IMR-90 (cell line): ENCODE measurements at regions not wholly inside any gene's neighbourhood (a gene's known extent, or its start where the extent isn't known, plus 50 kb on each side); places are given as distances from the start of the nearest gene placed in this dataset.

Experiments
- ATAC-seq: fragments of 200-7000 bp; cut with Tn5 transposase; 2 replicates; pipeline ENCODE4 v1.9.1; 2020; ENCODE audit warnings: low read depth, mild to moderate bottlenecking, moderate library complexity
- BruUV-seq: library from RNA; stranded (reverse); fragments of 400-500 nt; replicated peaks from 2 replicates; lab custom pipeline; 2021; lab: Mats Ljungman, UMichigan
- CTCF ChIA-PET: fragments of 300-600 bp; formaldehyde crosslinking; extraction: SDS; loops from one replicate; lab custom pipeline; 2021; ENCODE audit warnings: antibody characterized with exemption; lab: Yijun Ruan, JAX
- POLR2A ChIA-PET: fragments of 300-600 bp; sonication (Branson Sonifier 250); formaldehyde crosslinking; loops from one replicate; lab custom pipeline; 2022; ENCODE audit warnings: antibody characterized with exemption; ENCODE audit not compliant: unreplicated experiment; lab: Charles Lee
- DNase-seq: peaks from one replicate; pipeline ENCODE4 v3.0.0; 2013
- H2AFZ ChIP-seq: replicated peaks from 2 replicates; pipeline ENCODE3; 2013; ENCODE audit warnings: low read length, mild to moderate bottlenecking; ENCODE audit not compliant: poor library complexity
- H2AK5ac ChIP-seq: 2 replicates; pipeline ENCODE4 v1.6.1; 2013; ENCODE audit warnings: low read depth, low read length, inconsistent platforms
- H2AK9ac ChIP-seq: replicated peaks from 2 replicates; pipeline ENCODE3; 2013; ENCODE audit warnings: mild to moderate bottlenecking, low read depth, low read length, moderate library complexity; ENCODE audit not compliant: poor library complexity
- H2BK120ac ChIP-seq: 2 replicates; pipeline ENCODE4 v1.6.1; 2013; ENCODE audit warnings: low read depth, low read length, inconsistent platforms
- H2BK15ac ChIP-seq: 3 replicates; pipeline ENCODE4 v1.6.1; 2013; ENCODE audit warnings: low read depth, low read length, inconsistent platforms
- H2BK20ac ChIP-seq: 2 replicates; pipeline ENCODE4 v1.6.1; 2013; ENCODE audit warnings: low read depth, mild to moderate bottlenecking, inconsistent platforms, low read length, moderate library complexity
- H2BK5ac ChIP-seq: 2 replicates; pipeline ENCODE4 v1.6.1; 2013; ENCODE audit warnings: mild to moderate bottlenecking, low read depth, low read length, inconsistent platforms; ENCODE audit not compliant: poor library complexity, severe bottlenecking
- H3K14ac ChIP-seq: replicated peaks from 2 replicates; pipeline ENCODE4 v1.6.1; 2013; ENCODE audit warnings: low read depth, low read length, inconsistent platforms
- H3K18ac ChIP-seq: 2 replicates; pipeline ENCODE4 v1.6.1; 2013; ENCODE audit warnings: low read depth, low read length, control low read depth
- H3K23ac ChIP-seq: 2 replicates; pipeline ENCODE4 v1.6.1; 2013; ENCODE audit warnings: low read depth, low read length, inconsistent platforms
- H3K27ac ChIP-seq: 2 replicates; pipeline ENCODE4 v1.5.1; 2013; ENCODE audit warnings: mild to moderate bottlenecking, control low read depth, low read length; ENCODE audit not compliant: insufficient read depth
- H3K27me3 ChIP-seq: 2 replicates; pipeline ENCODE4 v1.6.1; 2013; ENCODE audit warnings: low read length; ENCODE audit not compliant: control insufficient read depth, insufficient read depth
- H3K36me3 ChIP-seq: 2 replicates; pipeline ENCODE4 v1.6.1; 2013; ENCODE audit warnings: low read length, mixed read lengths; ENCODE audit not compliant: control insufficient read depth, insufficient read depth
- H3K4ac ChIP-seq: 2 replicates; pipeline ENCODE4 v1.6.1; 2013; ENCODE audit warnings: low read depth, low read length, inconsistent platforms
- H3K4me1 ChIP-seq: 2 replicates; pipeline ENCODE4 v1.6.1; 2013; ENCODE audit warnings: low read length, mixed read lengths; ENCODE audit not compliant: control insufficient read depth, insufficient read depth
- H3K4me2 ChIP-seq: 2 replicates; pipeline ENCODE4 v1.6.1; 2013; ENCODE audit warnings: low read depth, mild to moderate bottlenecking, control low read depth, low read length, moderate library complexity
- H3K4me3 ChIP-seq: 2 replicates; pipeline ENCODE4 v1.5.1; 2013; ENCODE audit warnings: low read depth, mild to moderate bottlenecking, control low read depth, low read length, moderate library complexity; ENCODE audit not compliant: insufficient read depth
- H3K56ac ChIP-seq: 2 replicates; pipeline ENCODE4 v1.6.1; 2013; ENCODE audit warnings: low read length, inconsistent platforms; ENCODE audit not compliant: insufficient read depth; ENCODE audit errors: extremely low read depth
- H3K79me1 ChIP-seq, 2 experiments: 2 replicates each; pipeline ENCODE4 v1.6.1; 2013; ENCODE audit warnings: low read length in 2 of 2, inconsistent platforms in 1 of 2, low read depth in 1 of 2
- H3K9ac ChIP-seq: 2 replicates; pipeline ENCODE4 v1.6.1; 2013; ENCODE audit warnings: low read depth, low read length, control low read depth
- H3K9me1 ChIP-seq: 2 replicates; pipeline ENCODE4 v1.6.1; 2013; ENCODE audit warnings: low read length, inconsistent platforms; ENCODE audit not compliant: insufficient read depth
- H3K9me3 ChIP-seq: 2 replicates; pipeline ENCODE4 v1.6.1; 2013; ENCODE audit warnings: low read length; ENCODE audit not compliant: control insufficient read depth, insufficient read depth
- H4K20me1 ChIP-seq: 2 replicates; pipeline ENCODE4 v1.6.1; 2013; ENCODE audit warnings: low read length, inconsistent platforms; ENCODE audit not compliant: insufficient read depth
- H4K5ac ChIP-seq: 2 replicates; pipeline ENCODE4 v1.6.1; 2013; ENCODE audit warnings: mild to moderate bottlenecking, low read depth, low read length, control low read depth
- H4K8ac ChIP-seq, 2 experiments: 2 replicates each; pipeline ENCODE4 v1.6.1; 2013; ENCODE audit warnings: low read depth in 2 of 2, low read length in 2 of 2, control low read depth in 1 of 2, inconsistent platforms in 1 of 2
- H4K91ac ChIP-seq: 2 replicates; pipeline ENCODE4 v1.6.1; 2013; ENCODE audit warnings: low read depth, low read length, inconsistent platforms; ENCODE audit not compliant: insufficient read depth
- CEBPB ChIP-seq: IDR thresholded peaks from 2 replicates; pipeline ENCODE4 v1.6.1; 2012; ENCODE audit warnings: low read depth, low read length, improper control_type of control experiment
- MXI1 ChIP-seq: IDR thresholded peaks from 2 replicates; pipeline ENCODE4 v1.6.1; 2012; ENCODE audit warnings: low read depth, mild to moderate bottlenecking, low read length, moderate library complexity, borderline replicate concordance
- POLR2A ChIP-seq: IDR thresholded peaks from 2 replicates; pipeline ENCODE4 v1.6.1; 2012; ENCODE audit warnings: mild to moderate bottlenecking, low read depth, low read length
- RAD21 ChIP-seq: IDR thresholded peaks from 2 replicates; pipeline ENCODE4 v1.6.1; 2012; ENCODE audit warnings: low read length, improper control_type of control experiment
- RFX5 ChIP-seq: IDR thresholded peaks from 2 replicates; pipeline ENCODE4 v1.8.0; 2012; ENCODE audit warnings: low read depth, mild to moderate bottlenecking, low read length, moderate library complexity
- WGBS, 2 experiments: methylation state at CpG; one replicate each; pipeline versions ENCODE4 v1.1.5 to v1.1.7; 2013; ENCODE audit warnings: missing lambda C conversion rate in 2 of 2; ENCODE audit not compliant: insufficient read length in 1 of 2; ENCODE audit errors: extremely low coverage in 2 of 2; 5-methylcytosine and 5-hydroxymethylcytosine counted together
- dilution Hi-C: fragments of 300-500 bp; cut with HindIII; formaldehyde crosslinking; loops from one replicate; pipeline ENCODE4 v1.14.3; 2018; ENCODE audit warnings: low sequenced_read_pairs; ENCODE audit not compliant: unreplicated experiment
- in situ Hi-C: fragments of 300-500 bp; cut with MboI; formaldehyde crosslinking; loops from 3 replicates; pipeline ENCODE4 v1.14.3; 2019; ENCODE audit warnings: low sequenced_read_pairs, inconsistent platforms, mixed read lengths
- intact Hi-C: fragments of 100-400 bp; cut with micrococcal nuclease; formaldehyde crosslinking; loops from 2 replicates; pipeline ENCODE4 v1.10.0; 2022
- TF ChIP-seq, protein P1 (sequence below): conservative IDR thresholded peaks from 2 replicates; pipeline ENCODE4 v1.5.1; 2012; ENCODE audit warnings: mild to moderate bottlenecking, low read depth, low read length, improper control_type of control experiment

DNA sequence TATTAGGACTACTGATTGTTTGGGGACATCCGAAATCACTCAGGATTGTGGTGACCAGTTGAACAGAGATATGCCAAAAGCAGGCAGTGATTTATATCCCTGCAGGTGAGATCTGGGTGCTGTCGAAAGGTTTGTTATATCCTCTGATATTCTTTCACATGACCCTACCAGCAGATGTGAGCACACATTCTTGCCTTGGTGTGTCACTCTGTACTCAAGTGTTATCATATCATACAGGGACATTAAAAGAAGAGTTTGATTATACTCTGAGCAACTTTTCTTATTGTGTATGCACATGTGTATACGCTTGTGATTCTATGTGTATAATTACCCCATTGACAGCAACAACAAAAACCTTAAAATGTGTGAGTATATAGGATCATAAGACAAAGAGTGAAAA, 381.2 kb upstream of the IGFBP7 start:
- ATAC-seq: no peak
- H2AK5ac ChIP-seq: no peak overlapping the region
- no peak overlapping the region for H2BK15ac ChIP-seq
- H2BK20ac ChIP-seq: no peak overlapping the region
- TF ChIP-seq, protein P1, sequence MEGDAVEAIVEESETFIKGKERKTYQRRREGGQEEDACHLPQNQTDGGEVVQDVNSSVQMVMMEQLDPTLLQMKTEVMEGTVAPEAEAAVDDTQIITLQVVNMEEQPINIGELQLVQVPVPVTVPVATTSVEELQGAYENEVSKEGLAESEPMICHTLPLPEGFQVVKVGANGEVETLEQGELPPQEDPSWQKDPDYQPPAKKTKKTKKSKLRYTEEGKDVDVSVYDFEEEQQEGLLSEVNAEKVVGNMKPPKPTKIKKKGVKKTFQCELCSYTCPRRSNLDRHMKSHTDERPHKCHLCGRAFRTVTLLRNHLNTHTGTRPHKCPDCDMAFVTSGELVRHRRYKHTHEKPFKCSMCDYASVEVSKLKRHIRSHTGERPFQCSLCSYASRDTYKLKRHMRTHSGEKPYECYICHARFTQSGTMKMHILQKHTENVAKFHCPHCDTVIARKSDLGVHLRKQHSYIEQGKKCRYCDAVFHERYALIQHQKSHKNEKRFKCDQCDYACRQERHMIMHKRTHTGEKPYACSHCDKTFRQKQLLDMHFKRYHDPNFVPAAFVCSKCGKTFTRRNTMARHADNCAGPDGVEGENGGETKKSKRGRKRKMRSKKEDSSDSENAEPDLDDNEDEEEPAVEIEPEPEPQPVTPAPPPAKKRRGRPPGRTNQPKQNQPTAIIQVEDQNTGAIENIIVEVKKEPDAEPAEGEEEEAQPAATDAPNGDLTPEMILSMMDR: no peak
- TF ChIP-seq RFX5 (no peak), MXI1 (no peak), RAD21 (no peak), POLR2A (no peak), CEBPB (no peak)
- no peak overlapping the region for H3K23ac ChIP-seq
- no peak overlapping the region for H3K9ac ChIP-seq
- H4K8ac ChIP-seq: no peak overlapping the region
- no peak overlapping the region for H2BK120ac ChIP-seq
- DNase-seq: no peak
- no peaks in the 10 kb centered on the region for H3K27me3 ChIP-seq
- no peak overlapping the region for H3K4me2 ChIP-seq
- ChIA-PET POLR2A (no interaction called here), CTCF (no interaction called here)
- no peak overlapping the region for H3K4me3 ChIP-seq
- H3K56ac ChIP-seq: no peak overlapping the region
- H2AFZ ChIP-seq: no peak overlapping the region
- no TSS peak for BruUV-seq
- H3K9me3 ChIP-seq: no peaks in the 10 kb centered on the region
- no peaks in the 10 kb centered on the region for H3K9me1 ChIP-seq
- H3K27ac ChIP-seq: no peak overlapping the region
- no peaks in the 10 kb centered on the region for H3K79me1 ChIP-seq
- no peaks in the 10 kb centered on the region for H3K36me3 ChIP-seq
- no peak overlapping the region for H3K18ac ChIP-seq
- no CpG with 5 or more reads among the region's 3 CpGs for WGBS, 2 experiments
- no peak overlapping the region for H4K5ac ChIP-seq
- H2BK5ac ChIP-seq: no peak overlapping the region
- dilution Hi-C loops (no loop called here), in situ Hi-C loops (no loop called here), intact Hi-C loops (no loop called here)
- H4K20me1 ChIP-seq: no peaks in the 10 kb centered on the region
- no peaks in the 10 kb centered on the region for H3K4me1 ChIP-seq
- no peak overlapping the region for H4K91ac ChIP-seq
- H2AK9ac ChIP-seq: no peak overlapping the region
- H3K14ac ChIP-seq: no peak overlapping the region
- no peak overlapping the region for H3K4ac ChIP-seq
